Kidney epithelial cell (primary cell): ENCODE measurements at regions not wholly inside any gene's neighbourhood (a gene's known extent, or its start where the extent isn't known, plus 50 kb on each side); places are given as distances from the start of the nearest gene placed in this dataset.

Experiments used
- DNase-seq: peaks from one replicate; pipeline ENCODE4 v3.0.0-alpha.2; 2010; ENCODE audit warnings: low read depth
- H3K27me3 ChIP-seq: 2 replicates; pipeline ENCODE4 v1.6.0; 2011; ENCODE audit warnings: low read length; ENCODE audit not compliant: control insufficient read depth, insufficient read depth
- H3K36me3 ChIP-seq: 2 replicates; pipeline ENCODE4 v1.5.1; 2011; ENCODE audit warnings: low read length; ENCODE audit not compliant: control insufficient read depth, insufficient read depth
- H3K4me3 ChIP-seq: 2 replicates; pipeline ENCODE4 v1.5.1; 2011; ENCODE audit warnings: low read depth, mild to moderate bottlenecking, control low read depth, low read length
- CTCF ChIP-seq: IDR thresholded peaks from 2 replicates; pipeline ENCODE4 v1.5.1; 2011; ENCODE audit warnings: mild to moderate bottlenecking, moderate library complexity, low read length, control low read depth, inconsistent platforms; ENCODE audit not compliant: insufficient read depth, poor library complexity, severe bottlenecking

- Histone ChIP-seq H3K36me3 (no peaks in the 10 kb centered on the region), H3K27me3 (no peaks in the 10 kb centered on the region), H3K4me3 (no peak overlapping the region)
- TF ChIP-seq CTCF = no peak
- no peak for DNase-seq
Measured at GRCh38 chr6:148090326-148090725, 252.3 kb upstream of the SASH1 start.

GRCh38 chr6:148091394-148091793 lies 251.2 kb upstream of the SASH1 start:
- TF ChIP-seq CTCF = no peak
- H3K4me3 ChIP-seq = no peak overlapping the region
- no peak for DNase-seq
- no peaks in the 10 kb centered on the region for H3K36me3 ChIP-seq
- no peaks in the 10 kb centered on the region for H3K27me3 ChIP-seq

- no peaks in the 10 kb centered on the region for H3K27me3 ChIP-seq
- TF ChIP-seq CTCF = no peak
- no peaks in the 10 kb centered on the region for H3K36me3 ChIP-seq
- H3K4me3 ChIP-seq = no peak overlapping the region
- no peak for DNase-seq
Measured at GRCh38 chr6:148103436-148103835, 239.2 kb upstream of the SASH1 start.

- Histone ChIP-seq H3K27me3 (no peaks in the 10 kb centered on the region), H3K4me3 (no peak overlapping the region), H3K36me3 (no peaks in the 10 kb centered on the region)
- DNase-seq = no peak
- no peak for TF ChIP-seq CTCF
Measured at GRCh38 chr6:148104131-148104530, 238.5 kb upstream of the SASH1 start.

GRCh38 chr6:148105695-148106094 lies 236.9 kb upstream of the SASH1 start:
- no peak overlapping the region for H3K4me3 ChIP-seq
- no peaks in the 10 kb centered on the region for H3K27me3 ChIP-seq
- DNase-seq = no peak
- TF ChIP-seq CTCF = no peak
- no peaks in the 10 kb centered on the region for H3K36me3 ChIP-seq

- no peak overlapping the region for H3K4me3 ChIP-seq
- H3K27me3 ChIP-seq = no peaks in the 10 kb centered on the region
- no peak for DNase-seq
- no peaks in the 10 kb centered on the region for H3K36me3 ChIP-seq
- TF ChIP-seq CTCF = no peak
Measured at GRCh38 chr6:148107911-148108310, 234.7 kb upstream of the SASH1 start.
